GM12872 (cell line): ENCODE measurements at regions not wholly inside any gene's neighbourhood (a gene's known extent, or its start where the extent isn't known, plus 50 kb on each side); places are given as distances from the start of the nearest gene placed in this dataset.

Experiments
- TF ChIP-seq, protein P1 (sequence below): IDR thresholded peaks from 3 replicates; pipeline ENCODE4 v1.5.1; 2011; ENCODE audit warnings: low read depth, mild to moderate bottlenecking, low read length, moderate library complexity; ENCODE audit not compliant: insufficient read depth

- TF ChIP-seq, protein P1, sequence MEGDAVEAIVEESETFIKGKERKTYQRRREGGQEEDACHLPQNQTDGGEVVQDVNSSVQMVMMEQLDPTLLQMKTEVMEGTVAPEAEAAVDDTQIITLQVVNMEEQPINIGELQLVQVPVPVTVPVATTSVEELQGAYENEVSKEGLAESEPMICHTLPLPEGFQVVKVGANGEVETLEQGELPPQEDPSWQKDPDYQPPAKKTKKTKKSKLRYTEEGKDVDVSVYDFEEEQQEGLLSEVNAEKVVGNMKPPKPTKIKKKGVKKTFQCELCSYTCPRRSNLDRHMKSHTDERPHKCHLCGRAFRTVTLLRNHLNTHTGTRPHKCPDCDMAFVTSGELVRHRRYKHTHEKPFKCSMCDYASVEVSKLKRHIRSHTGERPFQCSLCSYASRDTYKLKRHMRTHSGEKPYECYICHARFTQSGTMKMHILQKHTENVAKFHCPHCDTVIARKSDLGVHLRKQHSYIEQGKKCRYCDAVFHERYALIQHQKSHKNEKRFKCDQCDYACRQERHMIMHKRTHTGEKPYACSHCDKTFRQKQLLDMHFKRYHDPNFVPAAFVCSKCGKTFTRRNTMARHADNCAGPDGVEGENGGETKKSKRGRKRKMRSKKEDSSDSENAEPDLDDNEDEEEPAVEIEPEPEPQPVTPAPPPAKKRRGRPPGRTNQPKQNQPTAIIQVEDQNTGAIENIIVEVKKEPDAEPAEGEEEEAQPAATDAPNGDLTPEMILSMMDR: no peak
Observed at GRCh38 chr2:16255120-16255519, 314.8 kb downstream of the MYCN start.

GRCh38 chr2:16254356-16254965, 314.1 kb downstream of the MYCN start:
- TF ChIP-seq, protein P1: no peak

- TF ChIP-seq, protein P1: no peak
Observed at GRCh38 chr2:16253291-16253690, 312.9 kb downstream of the MYCN start.

GRCh38 chr2:16252891-16253290, 312.5 kb downstream of the MYCN start:
- TF ChIP-seq, protein P1: no peak

DNA sequence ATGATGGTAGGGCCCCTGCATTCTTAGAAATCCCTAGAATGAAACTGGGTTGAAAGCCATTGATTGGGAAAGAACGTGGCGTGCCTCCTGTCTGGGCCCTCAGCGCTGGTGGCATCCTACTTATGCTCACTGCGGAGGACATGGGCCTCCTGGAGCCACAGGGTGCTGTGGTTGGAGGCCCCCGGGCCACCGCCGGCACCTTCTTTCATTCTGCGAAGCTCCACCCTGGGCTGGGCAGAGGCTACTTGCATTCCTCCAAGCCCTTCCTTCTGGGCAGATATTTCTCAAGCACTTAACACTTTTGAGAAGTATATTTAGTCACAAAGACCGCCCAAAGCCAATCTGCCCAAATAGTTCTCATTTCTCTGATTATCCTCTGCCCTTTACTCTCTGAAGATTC, 311.9 kb downstream of the MYCN start:
- TF ChIP-seq, protein P1: no peak

DNA sequence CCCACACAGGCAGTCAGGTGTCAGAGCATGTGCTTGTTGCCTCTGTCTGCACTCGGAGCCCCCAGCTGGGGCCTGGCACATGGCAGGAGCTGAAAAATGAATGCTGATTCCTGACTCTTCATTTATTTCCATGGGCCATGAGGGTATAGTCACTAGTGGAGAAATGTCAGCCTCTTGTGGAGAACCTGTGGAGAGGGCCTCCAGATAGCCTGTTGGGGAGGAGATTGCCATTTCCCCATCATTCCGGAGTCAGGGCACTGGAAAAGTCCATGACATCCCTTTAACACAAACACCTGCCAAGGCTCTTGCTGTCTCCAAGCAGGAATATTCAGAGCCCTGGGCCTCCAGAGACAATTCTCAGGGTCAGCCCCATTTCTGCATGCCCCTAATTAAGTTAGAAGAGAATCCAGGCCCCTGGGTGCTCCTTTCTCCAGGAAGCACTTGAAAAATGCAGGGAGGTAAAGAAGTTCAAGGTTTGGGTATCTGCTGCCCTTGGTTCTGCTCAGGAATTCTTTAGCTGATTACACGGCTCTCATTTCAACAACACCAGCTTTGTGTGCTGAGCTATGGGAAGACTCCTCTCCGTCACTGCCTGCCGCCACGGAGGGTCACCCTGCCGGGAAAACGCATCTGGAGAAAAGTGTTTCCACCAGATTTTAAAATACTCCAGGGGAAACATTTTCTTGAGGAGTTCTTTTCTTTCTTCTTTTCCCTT, 311.3 kb downstream of the MYCN start:
- TF ChIP-seq, protein P1: no peak

- TF ChIP-seq, protein P1: no peak
Observed at GRCh38 chr2:16250886-16251285, 310.5 kb downstream of the MYCN start.
